ENCODE measurements at regions not wholly inside any gene's neighbourhood (a gene's known extent, or its start where the extent isn't known, plus 50 kb on each side); places are given as distances from the start of the nearest gene placed in this dataset.

- H3K4me2 ChIP-seq (ENCODE audit: insufficient read depth, low read length), result no peak overlapping the region
Measured at GRCh38 chr5:122665051-122665450, 109.8 kb upstream of the SNX2 start.

More at GRCh38 chr5:122665051-122665450, 109.8 kb upstream of the SNX2 start:
- dilution Hi-C loops (cut with MboI; ENCODE audit: extremely low pct_ligation_motif_present, low sequenced_read_pairs), result no loop called here
- FAIRE-seq (no peak), DNase-seq (ENCODE audit: low read depth, low spot score) (no peak)
- no peaks in the 10 kb centered on the region for H3K9me1 ChIP-seq (replicated peaks; ENCODE audit: control insufficient read depth, extremely low read depth, insufficient read depth, low read length)
- CTCF ChIA-PET, result no interaction called here
- POLR2A ChIA-PET, result no interaction called here
- intact Hi-C loops (cut with micrococcal nuclease), result no loop called here
- no TSS peak for BruUV-seq (replicated peaks)
- no peaks in the 10 kb centered on the region for H4K20me1 ChIP-seq (replicated peaks; ENCODE audit: control insufficient read depth, extremely low read depth, insufficient read depth, low read length)
- TF ChIP-seq, protein P1, sequence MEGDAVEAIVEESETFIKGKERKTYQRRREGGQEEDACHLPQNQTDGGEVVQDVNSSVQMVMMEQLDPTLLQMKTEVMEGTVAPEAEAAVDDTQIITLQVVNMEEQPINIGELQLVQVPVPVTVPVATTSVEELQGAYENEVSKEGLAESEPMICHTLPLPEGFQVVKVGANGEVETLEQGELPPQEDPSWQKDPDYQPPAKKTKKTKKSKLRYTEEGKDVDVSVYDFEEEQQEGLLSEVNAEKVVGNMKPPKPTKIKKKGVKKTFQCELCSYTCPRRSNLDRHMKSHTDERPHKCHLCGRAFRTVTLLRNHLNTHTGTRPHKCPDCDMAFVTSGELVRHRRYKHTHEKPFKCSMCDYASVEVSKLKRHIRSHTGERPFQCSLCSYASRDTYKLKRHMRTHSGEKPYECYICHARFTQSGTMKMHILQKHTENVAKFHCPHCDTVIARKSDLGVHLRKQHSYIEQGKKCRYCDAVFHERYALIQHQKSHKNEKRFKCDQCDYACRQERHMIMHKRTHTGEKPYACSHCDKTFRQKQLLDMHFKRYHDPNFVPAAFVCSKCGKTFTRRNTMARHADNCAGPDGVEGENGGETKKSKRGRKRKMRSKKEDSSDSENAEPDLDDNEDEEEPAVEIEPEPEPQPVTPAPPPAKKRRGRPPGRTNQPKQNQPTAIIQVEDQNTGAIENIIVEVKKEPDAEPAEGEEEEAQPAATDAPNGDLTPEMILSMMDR (IDR thresholded peaks at IDR 0.05; ENCODE audit: extremely low read depth in 1 of 2, insufficient read depth in 1 of 2, low read depth in 1 of 2, low read length in 2 of 2), result no peak
- TF ChIP-seq GATA2 (IDR thresholded peaks at IDR 0.05; ENCODE audit: insufficient read depth, insufficient read length, low read depth, low read length), result no peak
- TF ChIP-seq JUN (IDR thresholded peaks at IDR 0.05; ENCODE audit: borderline replicate concordance, insufficient read depth, insufficient read length, low read depth), result no peak
- no peak for TF ChIP-seq POLR2AphosphoS5 (IDR thresholded peaks at IDR 0.05; ENCODE audit: insufficient read depth, low read depth, low read length)
- TF ChIP-seq EZH2 (IDR thresholded peaks at IDR 0.05; ENCODE audit: borderline replicate concordance, low read depth, low read length, severe bottlenecking), result no peak
- TF ChIP-seq MAX (IDR thresholded peaks at IDR 0.05; ENCODE audit: insufficient read depth, insufficient read length), result no peak
- TF ChIP-seq POLR2A (IDR thresholded peaks at IDR 0.05; ENCODE audit: low read depth, low read length), result no peak
- TF ChIP-seq FOS (IDR thresholded peaks at IDR 0.05; ENCODE audit: borderline replicate concordance, insufficient read depth, low read length), result no peak
- TF ChIP-seq MYC (IDR thresholded peaks at IDR 0.05; ENCODE audit: low read depth, low read length), result no peak
- no peaks in the 10 kb centered on the region for H3K4me1 ChIP-seq (ENCODE audit: control insufficient read depth, extremely low read depth, insufficient read depth, low read length)
- H3K4me3 ChIP-seq (replicated peaks in 1 of 3; ENCODE audit: insufficient read depth in 1 of 3, low read depth in 1 of 3, low read length in 3 of 3), result no peak overlapping the region
- no peak overlapping the region for H2AFZ ChIP-seq (ENCODE audit: low read depth, low read length)
- no peaks in the 10 kb centered on the region for H3K36me3 ChIP-seq (ENCODE audit: control insufficient read depth in 2 of 2, extremely low read depth in 1 of 2, insufficient read depth in 2 of 2, low read length in 2 of 2)
- no peaks in the 10 kb centered on the region for H3K79me2 ChIP-seq (ENCODE audit: control insufficient read depth, insufficient read depth, low read length)
- H3K27ac ChIP-seq (ENCODE audit: insufficient read depth, low read depth, low read length), result no peak overlapping the region
- H3K9ac ChIP-seq (replicated peaks; ENCODE audit: extremely low read depth, insufficient read depth, low read length), result no peak overlapping the region
- H3K9me3 ChIP-seq (replicated peaks; ENCODE audit: control insufficient read depth, insufficient read depth, low read length), result no peaks in the 10 kb centered on the region
- no peaks in the 10 kb centered on the region for H3K27me3 ChIP-seq (ENCODE audit: control insufficient read depth in 2 of 2, insufficient read depth in 2 of 2, low read length in 2 of 2)
